Ishikawa (cell line): ENCODE measurements at regions not wholly inside any gene's neighbourhood (a gene's known extent, or its start where the extent isn't known, plus 50 kb on each side); places are given as distances from the start of the nearest gene placed in this dataset.

ENCODE experiments used
- CEBPB ChIP-seq: IDR thresholded peaks from 2 replicates; pipeline ENCODE4 v1.6.1; 2012
- CREB1 ChIP-seq: IDR thresholded peaks from 2 replicates; pipeline ENCODE4 v1.6.1; 2012; ENCODE audit warnings: low read depth
- EGR1 ChIP-seq: IDR thresholded peaks from 2 replicates; pipeline ENCODE4 v1.6.1; 2012
- EP300 ChIP-seq: IDR thresholded peaks from 2 replicates; pipeline ENCODE4 v1.6.1; 2012; ENCODE audit warnings: borderline replicate concordance
- FOXM1 ChIP-seq: IDR thresholded peaks from 2 replicates; pipeline ENCODE4 v1.6.1; 2012; ENCODE audit warnings: low read depth, borderline replicate concordance
- MAX ChIP-seq: IDR thresholded peaks from 2 replicates; pipeline ENCODE4 v1.6.1; 2012
- NFIC ChIP-seq: IDR thresholded peaks from 2 replicates; pipeline ENCODE4 v1.6.1; 2012
- RAD21 ChIP-seq: IDR thresholded peaks from 2 replicates; pipeline ENCODE4 v1.6.1; 2012; ENCODE audit warnings: low read depth
- REST ChIP-seq: IDR thresholded peaks from 2 replicates; pipeline ENCODE4 v1.6.1; 2012; ENCODE audit warnings: low read depth, mild to moderate bottlenecking
- TAF1 ChIP-seq: IDR thresholded peaks from 2 replicates; pipeline ENCODE4 v1.6.1; 2012; ENCODE audit warnings: low read depth, mild to moderate bottlenecking
- TCF12 ChIP-seq: IDR thresholded peaks from 2 replicates; pipeline ENCODE4 v1.6.1; 2012; ENCODE audit warnings: low read depth
- TEAD4 ChIP-seq: IDR thresholded peaks from 2 replicates; pipeline ENCODE4 v1.6.1; 2012
- USF1 ChIP-seq: IDR thresholded peaks from 2 replicates; pipeline ENCODE4 v1.6.1; 2012
- YY1 ChIP-seq: IDR thresholded peaks from 2 replicates; pipeline ENCODE4 v1.6.1; 2012; ENCODE audit warnings: low read depth
- ZBTB7A ChIP-seq: IDR thresholded peaks from 2 replicates; pipeline ENCODE4 v1.6.1; 2012; ENCODE audit warnings: low read depth

- TF ChIP-seq TAF1 (no peak), TEAD4 (no peak), MAX (no peak)
Measured at GRCh38 chr10:52683776-52684175, 88.8 kb downstream of the MBL2 start.

GRCh38 chr10:52688899-52689298 is 83.7 kb downstream of the MBL2 start:
- TF ChIP-seq FOXM1 (no peak), EP300 (no peak), TCF12 (no peak), RAD21 (no peak), EGR1 (no peak)

- no peak for TF ChIP-seq TEAD4
- TF ChIP-seq FOXM1 = no peak
- no peak for TF ChIP-seq CEBPB
- TF ChIP-seq MAX = no peak
- no peak for TF ChIP-seq TCF12
- no peak for TF ChIP-seq CREB1
- no peak for TF ChIP-seq TAF1
Measured at GRCh38 chr10:52696232-52696631, 76.4 kb downstream of the MBL2 start.

- TF ChIP-seq RAD21 (no peak), TEAD4 (no peak), TAF1 (no peak), FOXM1 (no peak), YY1 (no peak), CREB1 (no peak), EP300 (no peak), NFIC (no peak), ZBTB7A (no peak), REST (no peak), CEBPB (no peak), EGR1 (no peak)
Measured at GRCh38 chr10:52701647-52702046, 70.9 kb downstream of the MBL2 start.

- TF ChIP-seq USF1 = no peak
- no peak for TF ChIP-seq TCF12
- TF ChIP-seq REST = no peak
- no peak for TF ChIP-seq FOXM1
- no peak for TF ChIP-seq EP300
- TF ChIP-seq EGR1 = no peak
- TF ChIP-seq RAD21 = no peak
- no peak for TF ChIP-seq TAF1
- TF ChIP-seq CEBPB = no peak
- no peak for TF ChIP-seq MAX
- no peak for TF ChIP-seq TEAD4
- no peak for TF ChIP-seq YY1
- no peak for TF ChIP-seq NFIC
- no peak for TF ChIP-seq CREB1
Measured at GRCh38 chr10:52703451-52703850, 69.1 kb downstream of the MBL2 start.

- TF ChIP-seq YY1 (no peak), MAX (no peak), CEBPB (no peak), EGR1 (no peak), NFIC (no peak), CREB1 (no peak), ZBTB7A (no peak), TAF1 (no peak), TEAD4 (no peak)
Measured at GRCh38 chr10:52703898-52704297, 68.7 kb downstream of the MBL2 start.

- TF ChIP-seq YY1 = no peak
- no peak for TF ChIP-seq NFIC
- no peak for TF ChIP-seq FOXM1
- TF ChIP-seq TCF12 = no peak
- TF ChIP-seq TAF1 = no peak
- TF ChIP-seq USF1 = no peak
- no peak for TF ChIP-seq REST
- no peak for TF ChIP-seq MAX
- TF ChIP-seq EP300 = no peak
- no peak for TF ChIP-seq CEBPB
- TF ChIP-seq CREB1 = no peak
- TF ChIP-seq ZBTB7A = no peak
- no peak for TF ChIP-seq RAD21
- no peak for TF ChIP-seq EGR1
- TF ChIP-seq TEAD4 = no peak
Measured at GRCh38 chr10:52706332-52707070, 66.1 kb downstream of the MBL2 start.
